OCI-LY3 (cell line): ENCODE measurements at regions not wholly inside any gene's neighbourhood (a gene's known extent, or its start where the extent isn't known, plus 50 kb on each side); places are given as distances from the start of the nearest gene placed in this dataset.

Source experiments
- CTCF ChIP-seq: fragments of 200-600, 300-600 bp; sonication (generic); IDR thresholded peaks from 2 replicates; pipeline ENCODE4 v1.5.1; 2014; ENCODE audit warnings: antibody characterized with exemption, low read length, low read depth
- EZH2phosphoT487 ChIP-seq: fragments of 200-600 bp; shearing (Covaris generic); IDR thresholded peaks from 2 replicates; pipeline ENCODE4 v1.6.1; 2018; ENCODE audit warnings: antibody characterized with exemption, mixed run types, low read depth

DNA sequence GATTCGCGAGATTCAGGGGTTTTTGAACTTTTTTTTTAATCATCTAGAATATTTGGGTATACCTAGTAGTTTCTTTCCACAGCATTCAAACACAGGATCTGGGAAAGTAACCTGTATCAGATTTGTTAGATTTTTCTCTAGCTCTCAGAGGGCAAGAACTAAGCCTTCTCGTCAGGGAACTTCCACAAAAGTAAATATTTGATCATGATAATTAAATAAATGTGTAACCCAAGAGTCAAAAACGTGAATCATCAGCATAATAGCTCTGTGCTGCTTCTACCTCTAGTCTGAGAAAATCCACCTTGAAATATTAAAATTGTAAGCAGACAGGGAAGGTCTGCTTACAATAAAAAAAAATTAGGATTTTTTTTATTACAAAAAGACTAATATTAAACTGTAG, 225.7 kb upstream of the SPOPL start:
- TF ChIP-seq CTCF (no peak), EZH2phosphoT487 (no peak)
